Naive B cell (primary cell): ENCODE measurements at regions not wholly inside any gene's neighbourhood (a gene's known extent, or its start where the extent isn't known, plus 50 kb on each side); places are given as distances from the start of the nearest gene placed in this dataset.

Experiments
- ATAC-seq, 2 donors: fragments of 150-1000 bp; cut with Tn5 transposase; 2 replicates each; pipeline ENCODE4 v1.10.0; 2021; ENCODE audit warnings: low read depth in 2 of 2, mild to moderate bottlenecking in 2 of 2, moderate library complexity in 2 of 2
- DNase-seq: peaks from one replicate; pipeline ENCODE4 v3.0.0; 2022
- H3K27ac Mint-ChIP-seq, 6 donors: one replicate each; pipeline ENCODE4 v1.8.0; 2020 to 2022; ENCODE audit warnings: mild to moderate bottlenecking in 6 of 6, mixed read lengths in 6 of 6, moderate library complexity in 5 of 6, inconsistent platforms in 2 of 6
- H3K27me3 Mint-ChIP-seq, 3 donors: one replicate each; pipeline ENCODE4 v1.8.0; 2021 to 2022; ENCODE audit warnings: mixed read lengths in 3 of 3, mild to moderate bottlenecking in 1 of 3
- H3K36me3 Mint-ChIP-seq, 2 donors: one replicate each; pipeline ENCODE4 v1.8.0; 2020 to 2022; ENCODE audit warnings: mixed read lengths in 2 of 2, inconsistent platforms in 1 of 2, mild to moderate bottlenecking in 1 of 2
- H3K4me1 Mint-ChIP-seq, 3 donors: one replicate each; pipeline ENCODE4 v1.8.0; 2020 to 2022; ENCODE audit warnings: mixed read lengths in 3 of 3, inconsistent platforms in 1 of 3, mild to moderate bottlenecking in 1 of 3, moderate library complexity in 1 of 3
- H3K4me3 Mint-ChIP-seq, 8 donors: one replicate each; pipeline ENCODE4 v1.8.0; 2020 to 2022; ENCODE audit warnings: mild to moderate bottlenecking in 8 of 8, mixed read lengths in 8 of 8, moderate library complexity in 8 of 8, inconsistent platforms in 2 of 8
- H3K9me3 Mint-ChIP-seq, 7 donors: one replicate each; pipeline ENCODE4 v1.8.0; 2020 to 2022; ENCODE audit warnings: mixed read lengths in 7 of 7, mild to moderate bottlenecking in 5 of 7, inconsistent platforms in 2 of 7, moderate library complexity in 1 of 7

DNA sequence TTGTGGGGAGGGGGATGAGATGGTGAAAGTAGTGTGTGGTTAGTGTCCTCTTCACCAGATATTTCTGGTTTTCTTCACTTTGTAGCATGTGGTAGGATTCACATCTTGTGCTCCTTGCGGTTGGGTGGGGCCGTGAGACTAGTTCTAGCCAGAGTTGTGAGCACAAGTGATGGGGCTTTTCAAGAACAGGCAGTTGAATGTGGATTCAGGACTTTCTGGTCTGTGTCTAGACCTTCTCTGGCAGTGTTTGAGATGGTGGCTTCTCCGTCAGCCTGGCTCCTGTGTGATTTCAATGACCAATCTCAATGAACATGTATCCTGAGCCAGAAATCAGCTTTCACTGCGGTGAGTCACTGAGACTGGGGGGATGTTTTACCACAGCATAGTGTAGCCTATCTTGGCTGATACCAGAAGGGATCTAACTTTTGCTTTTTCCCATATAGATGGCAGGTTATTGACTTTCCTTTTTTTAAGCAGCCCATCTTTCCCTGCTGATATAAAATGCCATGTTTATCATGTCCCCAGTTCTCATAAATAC lies 82.6 kb downstream of the RPLP1 start:
- no peak overlapping the region for H3K27ac Mint-ChIP-seq
- H3K36me3 Mint-ChIP-seq = no peaks in the 10 kb centered on the region
- H3K27me3 Mint-ChIP-seq = peaks cover 3 to 23% (median 20%) of the 10 kb centered on the region in 3 donors
- no peaks in the 10 kb centered on the region for H3K9me3 Mint-ChIP-seq
- no peak overlapping the region for H3K4me3 Mint-ChIP-seq
- no peak for DNase-seq
- H3K4me1 Mint-ChIP-seq = no peaks in the 10 kb centered on the region
- ATAC-seq = no peak

GRCh38 chr15:69535998-69536397 lies 83.4 kb downstream of the RPLP1 start:
- Mint-ChIP-seq H3K4me3 (no peak overlapping the region), H3K9me3 (no peaks in the 10 kb centered on the region), H3K4me1 (no peaks in the 10 kb centered on the region), H3K27ac (no peak overlapping the region), H3K36me3 (no peaks in the 10 kb centered on the region), H3K27me3 (peaks cover 3 to 18% (median 16%) of the 10 kb centered on the region in 3 donors)
- DNase-seq = no peak
- no peak for ATAC-seq

DNA sequence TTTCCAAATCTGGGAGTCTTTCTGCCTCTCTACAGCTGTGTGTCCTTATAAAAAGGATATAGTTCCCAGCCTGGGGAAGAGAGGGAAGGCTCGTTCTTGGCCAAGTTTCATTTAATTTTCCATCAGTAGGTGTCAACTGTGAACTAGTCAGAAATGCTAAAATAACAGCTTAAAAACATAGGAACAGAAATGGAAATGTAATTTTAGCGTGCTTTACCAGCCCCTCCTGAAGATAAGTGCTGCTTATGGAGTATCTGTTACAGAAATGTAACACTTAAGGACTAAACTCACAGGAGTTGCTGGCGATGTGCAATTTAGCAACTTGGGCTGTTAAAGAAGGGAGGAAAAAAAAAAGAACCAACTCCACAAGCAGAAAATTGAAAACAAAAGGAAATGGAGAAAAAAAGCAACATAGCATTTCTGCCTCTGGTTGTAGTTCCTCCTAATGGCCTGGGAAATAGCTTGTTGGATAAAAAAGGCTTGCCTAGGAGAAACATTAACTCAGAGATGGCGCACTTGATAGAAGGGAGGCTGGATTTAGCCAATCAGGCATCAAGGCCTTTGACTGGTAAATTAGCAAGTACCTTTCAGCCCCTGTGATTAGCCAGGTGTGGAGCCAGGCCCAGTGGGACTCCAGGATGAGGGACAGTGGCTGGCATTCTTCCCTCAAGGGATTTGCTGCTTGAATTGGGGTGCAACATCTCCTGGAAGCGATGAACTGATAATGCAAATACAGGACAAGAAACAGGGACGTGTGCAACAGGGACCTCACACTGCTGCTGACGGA lies 84.3 kb downstream of the RPLP1 start:
- no peak for DNase-seq

DNA sequence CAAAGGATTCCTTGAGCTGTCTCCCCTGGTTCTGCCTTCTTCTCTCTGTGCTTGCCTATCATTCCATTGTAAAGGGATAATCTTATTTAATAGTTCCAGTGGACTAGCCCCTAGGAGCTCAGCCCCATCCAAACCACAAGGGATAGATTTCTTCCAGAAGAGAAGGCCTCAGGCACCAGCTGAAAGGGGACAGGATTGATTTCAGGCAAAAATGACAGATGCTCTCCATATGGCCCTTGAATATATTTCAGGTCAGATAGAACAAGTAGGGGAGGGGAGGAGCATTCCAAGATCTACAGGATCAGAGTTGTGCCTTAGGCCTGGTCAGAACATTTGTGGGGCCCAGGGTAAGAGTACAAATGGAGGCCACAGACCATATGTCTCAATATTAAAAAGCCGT lies 85.3 kb downstream of the RPLP1 start:
- Mint-ChIP-seq H3K9me3 (no peaks in the 10 kb centered on the region), H3K27ac (no peak overlapping the region), H3K36me3 (no peaks in the 10 kb centered on the region), H3K4me1 (no peaks in the 10 kb centered on the region), H3K27me3 (peaks cover 7 to 24% (median 13%) of the 10 kb centered on the region in 3 donors), H3K4me3 (no peak overlapping the region)
- ATAC-seq = no peak
- no peak for DNase-seq

More for the DNA sequence above, 84.3 kb downstream of the RPLP1 start:
- no peaks in the 10 kb centered on the region for H3K9me3 Mint-ChIP-seq
- peaks cover 3 to 18% (median 18%) of the 10 kb centered on the region in 3 donors for H3K27me3 Mint-ChIP-seq
- no peak overlapping the region for H3K4me3 Mint-ChIP-seq
- H3K36me3 Mint-ChIP-seq = no peaks in the 10 kb centered on the region
- H3K4me1 Mint-ChIP-seq = no peaks in the 10 kb centered on the region
- ATAC-seq = no peak
- no peak overlapping the region for H3K27ac Mint-ChIP-seq

DNA sequence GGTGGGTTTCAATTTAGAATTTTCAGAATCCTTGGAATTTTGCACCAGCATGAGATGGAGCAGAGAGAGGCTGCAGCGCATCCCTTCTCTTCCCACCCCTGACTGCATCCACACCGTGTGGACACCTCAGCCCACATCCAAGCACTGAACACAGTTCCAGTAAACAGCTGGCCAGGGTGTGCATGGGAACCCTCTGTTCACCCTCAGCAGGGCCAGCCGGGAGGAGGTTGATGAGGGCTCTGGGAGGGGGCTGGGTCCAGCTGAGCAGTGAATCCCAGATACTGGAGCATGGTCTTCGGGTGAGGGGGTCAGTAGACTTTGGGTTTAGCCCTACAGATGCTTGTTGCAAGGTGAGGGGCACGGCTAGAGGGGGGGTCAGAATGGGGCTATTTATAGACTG lies 85.8 kb downstream of the RPLP1 start:
- Mint-ChIP-seq H3K9me3 (no peaks in the 10 kb centered on the region), H3K4me3 (no peak overlapping the region), H3K36me3 (no peaks in the 10 kb centered on the region), H3K27ac (no peak overlapping the region), H3K27me3 (peaks cover 10 to 24% (median 10%) of the 10 kb centered on the region in 3 donors), H3K4me1 (no peaks in the 10 kb centered on the region)
- DNase-seq (no peak), ATAC-seq (no peak)

- Mint-ChIP-seq H3K27ac (peak overlapping the region in 1 of 6 donors; percentile 33), H3K27me3 (peaks cover 13 to 30% (median 14%) of the 10 kb centered on the region in 3 donors), H3K4me3 (no peak overlapping the region), H3K4me1 (no peaks in the 10 kb centered on the region), H3K36me3 (no peaks in the 10 kb centered on the region), H3K9me3 (no peaks in the 10 kb centered on the region)
- no peak for DNase-seq
- ATAC-seq = no peak
Measured at GRCh38 chr15:69539345-69539744, 86.7 kb downstream of the RPLP1 start.

DNA sequence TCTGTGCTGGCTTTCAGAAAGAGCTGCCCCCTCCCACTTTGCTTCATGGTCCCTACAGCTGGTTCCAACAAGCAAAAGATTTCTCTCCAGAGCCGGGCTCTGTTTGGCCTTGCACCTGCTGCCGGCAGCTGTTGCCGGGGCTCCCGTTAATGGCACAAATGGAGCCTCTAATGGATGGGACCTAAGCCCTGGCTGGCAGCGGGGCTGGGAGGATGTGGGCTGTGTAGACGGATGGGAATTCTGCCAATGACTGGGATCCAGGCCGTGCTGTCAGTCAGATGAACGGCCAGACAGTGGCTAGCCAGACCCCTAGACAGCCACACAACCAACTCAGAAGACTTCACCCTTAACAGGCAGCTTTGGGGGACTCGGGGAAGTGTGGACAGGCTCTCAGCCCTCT lies 88.0 kb downstream of the RPLP1 start:
- DNase-seq = no peak
- Mint-ChIP-seq H3K9me3 (no peaks in the 10 kb centered on the region), H3K27ac (no peak overlapping the region)

DNA sequence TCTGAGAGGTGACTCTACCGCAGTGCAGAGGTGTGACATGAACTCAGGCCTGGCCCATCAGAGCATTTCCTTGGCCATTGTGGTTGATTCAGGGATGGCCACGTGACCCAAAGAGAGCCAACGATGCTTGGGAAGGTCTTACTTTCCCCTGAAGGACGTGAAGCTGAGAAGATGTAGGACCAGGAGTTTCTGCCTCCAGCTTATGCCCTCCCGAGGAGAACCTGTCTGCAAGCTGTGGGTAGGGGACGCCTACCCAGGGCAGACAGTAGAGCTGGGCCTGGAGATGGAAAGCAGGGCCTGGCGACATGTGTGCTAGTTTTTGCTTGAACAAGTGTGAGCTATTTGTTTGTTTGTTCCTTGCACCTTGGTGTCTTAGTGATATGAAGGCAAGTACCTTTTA lies 89.4 kb downstream of the RPLP1 start:
- no peak for ATAC-seq
- DNase-seq = no peak
- H3K27me3 Mint-ChIP-seq = peaks cover 18 to 37% (median 18%) of the 10 kb centered on the region in 3 donors
- H3K36me3 Mint-ChIP-seq = no peaks in the 10 kb centered on the region
- H3K27ac Mint-ChIP-seq = no peak overlapping the region
- no peak overlapping the region for H3K4me3 Mint-ChIP-seq
- H3K4me1 Mint-ChIP-seq = no peaks in the 10 kb centered on the region
- no peaks in the 10 kb centered on the region for H3K9me3 Mint-ChIP-seq

More for the DNA sequence above, 88.0 kb downstream of the RPLP1 start:
- no peak for ATAC-seq
- Mint-ChIP-seq H3K27me3 (peaks cover 18 to 39% (median 24%) of the 10 kb centered on the region in 3 donors), H3K36me3 (no peaks in the 10 kb centered on the region), H3K4me1 (no peaks in the 10 kb centered on the region), H3K4me3 (no peak overlapping the region)

DNA sequence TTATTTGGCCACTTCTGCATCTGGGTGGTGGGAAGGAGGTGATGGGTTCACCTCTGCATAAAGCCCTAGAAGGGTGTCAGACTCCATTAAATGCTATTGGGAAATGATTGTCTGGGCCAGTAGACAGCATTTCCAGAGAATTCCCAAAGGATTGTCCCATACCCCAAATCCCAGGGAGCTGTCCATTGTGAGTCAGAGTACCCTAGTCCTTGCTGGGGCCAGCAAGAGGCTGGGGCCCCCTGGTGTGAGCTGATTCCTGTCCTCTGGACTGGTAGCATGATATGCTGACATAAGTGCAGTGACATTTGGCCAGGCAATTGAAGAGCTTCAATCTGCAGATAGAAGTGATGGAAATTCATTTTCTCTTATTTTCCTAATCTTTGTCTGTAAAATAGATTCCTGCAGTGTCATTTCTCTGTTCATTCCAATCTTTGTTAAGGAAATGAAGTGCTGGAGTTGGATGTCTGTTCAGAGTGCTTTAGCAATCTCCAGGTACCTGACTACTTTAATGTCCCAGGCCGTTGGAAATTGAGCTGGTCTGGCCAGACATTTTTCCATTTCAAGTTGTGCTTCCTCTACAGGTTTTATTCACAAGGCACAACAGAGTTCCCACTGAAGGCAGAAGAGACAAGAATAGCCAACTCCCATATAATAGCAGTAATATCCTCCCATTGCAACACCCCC lies 91.2 kb downstream of the RPLP1 start:
- ATAC-seq (no peak), DNase-seq (no peak)
- Mint-ChIP-seq H3K4me3 (no peak overlapping the region), H3K36me3 (no peaks in the 10 kb centered on the region), H3K27ac (no peak overlapping the region), H3K9me3 (no peaks in the 10 kb centered on the region), H3K27me3 (peaks cover 21 to 43% (median 25%) of the 10 kb centered on the region in 3 donors), H3K4me1 (no peaks in the 10 kb centered on the region)

DNA sequence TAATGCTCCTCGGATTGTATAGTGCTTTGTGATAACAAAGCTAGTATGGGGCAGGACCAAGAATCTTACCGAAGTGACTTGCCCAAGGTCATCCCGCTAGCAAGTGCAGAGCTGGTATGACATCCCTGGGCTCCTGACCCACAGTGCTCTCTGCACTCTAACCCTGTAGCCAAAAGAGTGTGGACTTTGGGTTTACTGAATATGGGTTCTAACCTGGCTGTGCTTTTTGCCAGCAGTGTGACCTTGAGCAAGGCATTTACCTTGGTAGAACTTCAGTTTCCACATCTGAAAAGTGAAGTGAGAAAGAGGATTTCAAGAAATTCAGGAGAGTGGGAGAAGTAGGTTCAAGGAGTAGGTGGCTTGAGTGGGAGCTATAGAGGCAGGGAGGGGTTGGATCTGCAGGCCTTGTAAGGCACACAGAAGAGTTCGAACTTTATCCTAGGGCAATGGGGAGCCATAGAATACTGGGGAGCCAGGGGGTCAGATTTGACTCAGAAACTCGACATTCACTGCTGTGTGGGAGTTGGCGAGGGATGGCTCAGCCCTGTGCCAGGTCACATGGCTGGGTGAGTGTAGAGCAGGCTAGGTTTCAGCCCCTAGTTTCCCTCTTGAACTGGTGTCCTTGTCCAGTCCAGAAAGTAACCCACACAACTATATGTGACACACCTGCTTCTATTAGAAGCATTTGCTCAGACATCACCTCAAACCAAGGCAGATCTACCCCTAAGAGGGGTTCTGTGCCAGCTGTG lies 91.9 kb downstream of the RPLP1 start:
- Mint-ChIP-seq H3K9me3 (no peaks in the 10 kb centered on the region), H3K4me3 (no peak overlapping the region), H3K27me3 (peaks cover 23 to 49% (median 29%) of the 10 kb centered on the region in 3 donors), H3K27ac (no peak overlapping the region), H3K36me3 (no peaks in the 10 kb centered on the region), H3K4me1 (no peaks in the 10 kb centered on the region)
- no peak for ATAC-seq
- no peak for DNase-seq

DNA sequence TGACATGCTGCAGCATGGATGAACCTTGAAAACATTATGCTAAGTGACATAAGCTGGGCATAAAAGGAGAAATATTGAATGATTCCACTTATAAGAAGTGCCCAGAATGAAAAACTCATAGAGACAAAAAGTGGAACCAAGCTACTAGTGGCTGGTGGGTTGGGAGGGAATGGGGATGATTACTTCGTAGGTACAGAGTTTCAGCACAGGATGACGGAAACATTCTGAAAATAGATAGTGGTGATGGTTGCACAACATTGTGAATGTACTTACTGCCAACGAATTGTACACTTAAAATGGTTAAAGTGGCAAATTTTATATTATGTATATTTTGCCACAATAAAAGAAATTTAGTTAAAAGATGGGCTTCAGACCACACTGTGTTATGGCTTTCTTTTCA lies 93.6 kb downstream of the RPLP1 start:
- peaks cover 0 to 9% (median 2%) of the 10 kb centered on the region in 7 donors for H3K9me3 Mint-ChIP-seq
- no peak overlapping the region for H3K4me3 Mint-ChIP-seq
- no peaks in the 10 kb centered on the region for H3K4me1 Mint-ChIP-seq
- peaks cover 24 to 56% (median 41%) of the 10 kb centered on the region in 3 donors for H3K27me3 Mint-ChIP-seq
- no peak for ATAC-seq
- DNase-seq = no peak
- H3K36me3 Mint-ChIP-seq = peaks cover under 1 to 8% of the 10 kb centered on the region in 2 donors
- H3K27ac Mint-ChIP-seq = no peak overlapping the region

DNA sequence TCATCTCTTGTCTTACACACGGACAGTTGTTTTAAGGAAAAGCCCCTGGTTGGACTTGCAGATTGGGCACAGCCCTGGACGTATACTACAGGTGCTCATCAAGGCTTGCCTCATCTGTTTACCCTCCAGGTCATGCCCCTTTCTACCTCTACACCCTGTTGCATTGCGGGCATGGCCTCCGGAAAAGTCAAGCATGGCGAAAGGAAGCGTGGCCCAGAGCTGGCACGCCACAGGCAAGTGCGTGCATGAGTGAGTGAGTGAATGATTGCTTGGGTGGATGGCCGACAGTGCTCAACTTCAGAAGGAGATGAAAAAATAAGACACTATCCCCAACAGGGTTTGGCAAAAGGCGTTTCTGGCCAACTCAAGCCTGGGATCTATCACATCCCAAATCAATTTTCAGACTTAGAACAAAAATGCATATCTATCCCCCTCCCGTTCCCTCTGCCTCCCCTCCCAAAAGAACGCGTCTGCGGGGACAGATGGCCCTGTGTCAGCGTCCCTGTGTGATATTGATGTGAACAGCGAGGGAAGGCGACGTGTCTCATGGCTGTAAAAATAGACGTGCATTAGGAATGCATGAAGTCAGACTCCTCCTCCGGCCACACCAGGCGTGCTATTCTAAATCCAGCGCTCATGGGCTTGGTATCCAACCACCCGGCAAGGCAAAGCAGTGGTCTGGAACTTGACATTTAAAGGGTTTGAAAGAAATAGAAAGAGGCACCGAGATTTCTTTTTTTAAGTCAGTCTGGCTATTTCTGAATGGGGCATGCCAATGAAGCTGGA lies 96.0 kb downstream of the RPLP1 start:
- H3K27ac Mint-ChIP-seq = no peak overlapping the region
- peaks cover 5 to 24% (median 12%) of the 10 kb centered on the region in 7 donors for H3K9me3 Mint-ChIP-seq
- H3K4me1 Mint-ChIP-seq = no peaks in the 10 kb centered on the region
- H3K36me3 Mint-ChIP-seq = peaks cover 4 to 8% of the 10 kb centered on the region in 2 donors
- DNase-seq (no peak), ATAC-seq (no peak)
- peaks cover 32 to 46% (median 35%) of the 10 kb centered on the region in 3 donors for H3K27me3 Mint-ChIP-seq
- no peak overlapping the region for H3K4me3 Mint-ChIP-seq
